IgD-negative memory B cell (primary cell): ENCODE measurements at regions not wholly inside any gene's neighbourhood (a gene's known extent, or its start where the extent isn't known, plus 50 kb on each side); places are given as distances from the start of the nearest gene placed in this dataset.
A peak's percentile ranks its signal among the peaks of the same experiment; 100 is the strongest.
"Not testable (repeated sequence)": the region's sequence is repeated elsewhere in the genome, so short reads cannot be mapped to it uniquely, and the experiment has no call there.

Experiments used
- H3K27ac Mint-ChIP-seq, 3 donors: one replicate each; pipeline ENCODE4 v1.8.0; 2020 to 2022; ENCODE audit warnings: mild to moderate bottlenecking in 3 of 3, mixed read lengths in 3 of 3, moderate library complexity in 1 of 3
- H3K27me3 Mint-ChIP-seq: one replicate; pipeline ENCODE4 v1.8.0; 2021; ENCODE audit warnings: mixed read lengths
- H3K36me3 Mint-ChIP-seq: one replicate; pipeline ENCODE4 v1.8.0; 2020; ENCODE audit warnings: mild to moderate bottlenecking, mixed read lengths
- H3K4me1 Mint-ChIP-seq, 3 donors: one replicate each; pipeline ENCODE4 v1.8.0; 2020 to 2022; ENCODE audit warnings: mixed read lengths in 3 of 3, mild to moderate bottlenecking in 1 of 3
- H3K4me3 Mint-ChIP-seq, 4 donors: one replicate each; pipeline ENCODE4 v1.8.0; 2020 to 2022; ENCODE audit warnings: mild to moderate bottlenecking in 4 of 4, mixed read lengths in 4 of 4, moderate library complexity in 3 of 4
- H3K9me3 Mint-ChIP-seq, 3 donors: one replicate each; pipeline ENCODE4 v1.8.0; 2020 to 2021; ENCODE audit warnings: mixed read lengths in 3 of 3, mild to moderate bottlenecking in 1 of 3

- not testable (repeated sequence) for H3K36me3 Mint-ChIP-seq, H3K4me3 Mint-ChIP-seq, H3K9me3 Mint-ChIP-seq, H3K27ac Mint-ChIP-seq, H3K27me3 Mint-ChIP-seq, H3K4me1 Mint-ChIP-seq
Measured at GRCh38 chrX:28152263-28152662, 171.0 kb upstream of the DCAF8L1 start.

GRCh38 chrX:28135378-28136047 is 154.3 kb upstream of the DCAF8L1 start:
- Mint-ChIP-seq H3K27ac (no peak overlapping the region), H3K4me1 (no peaks in the 10 kb centered on the region), H3K27me3 (no peaks in the 10 kb centered on the region), H3K4me3 (no peak overlapping the region), H3K36me3 (no peaks in the 10 kb centered on the region), H3K9me3 (no peaks in the 10 kb centered on the region)

GRCh38 chrX:28133763-28134162 is 152.5 kb upstream of the DCAF8L1 start:
- no peak overlapping the region for H3K4me3 Mint-ChIP-seq
- H3K36me3 Mint-ChIP-seq: no peaks in the 10 kb centered on the region
- no peaks in the 10 kb centered on the region for H3K9me3 Mint-ChIP-seq
- H3K27ac Mint-ChIP-seq: no peak overlapping the region
- H3K27me3 Mint-ChIP-seq: no peaks in the 10 kb centered on the region
- H3K4me1 Mint-ChIP-seq: no peaks in the 10 kb centered on the region

GRCh38 chrX:28127662-28128061 is 146.4 kb upstream of the DCAF8L1 start:
- H3K27ac Mint-ChIP-seq: no peak overlapping the region
- no peaks in the 10 kb centered on the region for H3K36me3 Mint-ChIP-seq
- no peaks in the 10 kb centered on the region for H3K4me1 Mint-ChIP-seq
- H3K9me3 Mint-ChIP-seq: peaks cover 0 to 5% (median 2%) of the 10 kb centered on the region in 3 donors
- no peak overlapping the region for H3K4me3 Mint-ChIP-seq
- H3K27me3 Mint-ChIP-seq: no peaks in the 10 kb centered on the region

- Mint-ChIP-seq H3K9me3 (peaks cover 0 to 5% (median 2%) of the 10 kb centered on the region in 3 donors), H3K36me3 (no peaks in the 10 kb centered on the region), H3K4me1 (no peaks in the 10 kb centered on the region), H3K27ac (no peak overlapping the region), H3K27me3 (no peaks in the 10 kb centered on the region), H3K4me3 (no peak overlapping the region)
Measured at GRCh38 chrX:28126886-28127285, 145.6 kb upstream of the DCAF8L1 start.

GRCh38 chrX:28124416-28124815 is 143.2 kb upstream of the DCAF8L1 start:
- no peak overlapping the region for H3K4me3 Mint-ChIP-seq
- no peak overlapping the region for H3K27ac Mint-ChIP-seq
- H3K27me3 Mint-ChIP-seq: no peaks in the 10 kb centered on the region
- H3K9me3 Mint-ChIP-seq: peaks cover 0 to 5% (median 2%) of the 10 kb centered on the region in 3 donors
- H3K4me1 Mint-ChIP-seq: no peaks in the 10 kb centered on the region
- H3K36me3 Mint-ChIP-seq: no peaks in the 10 kb centered on the region

- not testable (repeated sequence) for H3K36me3 Mint-ChIP-seq, H3K9me3 Mint-ChIP-seq, H3K27ac Mint-ChIP-seq, H3K4me3 Mint-ChIP-seq, H3K27me3 Mint-ChIP-seq, H3K4me1 Mint-ChIP-seq
Measured at GRCh38 chrX:28120580-28121245, 139.5 kb upstream of the DCAF8L1 start.

GRCh38 chrX:28120072-28120471 is 138.8 kb upstream of the DCAF8L1 start:
- Mint-ChIP-seq H3K27me3 (no peaks in the 10 kb centered on the region), H3K9me3 (peaks cover 0 to 5% (median 2%) of the 10 kb centered on the region in 3 donors), H3K36me3 (no peaks in the 10 kb centered on the region), H3K4me1 (peaks cover 0 to 1% (median 0%) of the 10 kb centered on the region in 3 donors), H3K4me3 (no peak overlapping the region), H3K27ac (no peak overlapping the region)

GRCh38 chrX:28108186-28108945 is 127.1 kb upstream of the DCAF8L1 start:
- H3K27me3 Mint-ChIP-seq: no peaks in the 10 kb centered on the region
- no peaks in the 10 kb centered on the region for H3K36me3 Mint-ChIP-seq
- no peak overlapping the region for H3K4me3 Mint-ChIP-seq
- no peaks in the 10 kb centered on the region for H3K4me1 Mint-ChIP-seq
- H3K9me3 Mint-ChIP-seq: peaks cover 0 to 4% (median 0%) of the 10 kb centered on the region in 3 donors
- no peak overlapping the region for H3K27ac Mint-ChIP-seq

GRCh38 chrX:28099166-28099565 is 117.9 kb upstream of the DCAF8L1 start:
- H3K27ac Mint-ChIP-seq: no peak overlapping the region
- H3K4me1 Mint-ChIP-seq: no peaks in the 10 kb centered on the region
- H3K9me3 Mint-ChIP-seq: peaks cover 2 to 3% (median 3%) of the 10 kb centered on the region in 3 donors
- no peak overlapping the region for H3K4me3 Mint-ChIP-seq
- no peaks in the 10 kb centered on the region for H3K27me3 Mint-ChIP-seq
- peaks cover 2% of the 10 kb centered on the region for H3K36me3 Mint-ChIP-seq

GRCh38 chrX:28085653-28086052 is 104.4 kb upstream of the DCAF8L1 start:
- H3K4me3 Mint-ChIP-seq: no peak overlapping the region

GRCh38 chrX:28058901-28059300 is 77.7 kb upstream of the DCAF8L1 start:
- no peak overlapping the region for H3K27ac Mint-ChIP-seq

More at GRCh38 chrX:28085653-28086052, 104.4 kb upstream of the DCAF8L1 start:
- H3K27ac Mint-ChIP-seq: no peak overlapping the region
- no peaks in the 10 kb centered on the region for H3K4me1 Mint-ChIP-seq
- H3K36me3 Mint-ChIP-seq: no peaks in the 10 kb centered on the region
- H3K9me3 Mint-ChIP-seq: peaks cover 2 to 6% (median 2%) of the 10 kb centered on the region in 3 donors
- H3K27me3 Mint-ChIP-seq: no peaks in the 10 kb centered on the region

GRCh38 chrX:28042826-28043564 is 61.7 kb upstream of the DCAF8L1 start:
- Mint-ChIP-seq H3K36me3 (no peaks in the 10 kb centered on the region), H3K4me1 (no peaks in the 10 kb centered on the region), H3K9me3 (peaks cover 1 to 6% (median 5%) of the 10 kb centered on the region in 3 donors), H3K27me3 (no peaks in the 10 kb centered on the region), H3K4me3 (no peak overlapping the region), H3K27ac (peak overlapping the region in 1 of 3 donors; percentile 76)

More at GRCh38 chrX:28058901-28059300, 77.7 kb upstream of the DCAF8L1 start:
- no peaks in the 10 kb centered on the region for H3K36me3 Mint-ChIP-seq
- no peaks in the 10 kb centered on the region for H3K27me3 Mint-ChIP-seq
- peaks cover 0 to 2% (median 0%) of the 10 kb centered on the region in 3 donors for H3K4me1 Mint-ChIP-seq
- H3K9me3 Mint-ChIP-seq: peaks cover 4 to 14% (median 4%) of the 10 kb centered on the region in 3 donors
- no peak overlapping the region for H3K4me3 Mint-ChIP-seq

- H3K9me3 Mint-ChIP-seq: peaks cover 4 to 7% (median 6%) of the 10 kb centered on the region in 3 donors
- H3K27me3 Mint-ChIP-seq: no peaks in the 10 kb centered on the region
- no peak overlapping the region for H3K4me3 Mint-ChIP-seq
- H3K36me3 Mint-ChIP-seq: no peaks in the 10 kb centered on the region
- H3K27ac Mint-ChIP-seq: no peak overlapping the region
- no peaks in the 10 kb centered on the region for H3K4me1 Mint-ChIP-seq
Measured at GRCh38 chrX:28042260-28042659, 61.0 kb upstream of the DCAF8L1 start.

- no peak overlapping the region for H3K27ac Mint-ChIP-seq
- H3K9me3 Mint-ChIP-seq: peaks cover 4 to 7% (median 6%) of the 10 kb centered on the region in 3 donors
- no peaks in the 10 kb centered on the region for H3K36me3 Mint-ChIP-seq
- no peak overlapping the region for H3K4me3 Mint-ChIP-seq
- no peaks in the 10 kb centered on the region for H3K27me3 Mint-ChIP-seq
- no peaks in the 10 kb centered on the region for H3K4me1 Mint-ChIP-seq
Measured at GRCh38 chrX:28039258-28039657, 58.0 kb upstream of the DCAF8L1 start.
